ENCODE measurements at regions not wholly inside any gene's neighbourhood (a gene's known extent, or its start where the extent isn't known, plus 50 kb on each side); places are given as distances from the start of the nearest gene placed in this dataset.

- H3K9me3 ChIP-seq: no peaks in the 10 kb centered on the region
- H3K4me1 ChIP-seq: no peaks in the 10 kb centered on the region
- no peaks in the 10 kb centered on the region for H3K27me3 ChIP-seq
- intact Hi-C loops (cut with DNase I; ENCODE audit: low total_unique reads) (no loop called here), in situ Hi-C loops (cut with MboI; ENCODE audit: low pct_ligation_motif_present in 1 of 4, low pct_unique_long_range_greater_than_20kb in 1 of 4, low sequenced_read_pairs in 3 of 4) (no loop called here)
- no peak for DNase-seq
- no peak for TF ChIP-seq POLR2A (IDR thresholded peaks at IDR 0.05)
- 62 to 85% methylated on average over 3 to 4 of the region's 4 CpGs for WGBS, 2 donors (ENCODE audit: low coverage in 1 of 2)
- no peaks in the 10 kb centered on the region for H3K36me3 ChIP-seq
- H3K4me3 ChIP-seq: no peak overlapping the region
- no peak overlapping the region for H3K27ac ChIP-seq
Observed at GRCh38 chr16:7200320-7200719, 132.3 kb upstream of the RBFOX1 start.

- intact Hi-C loops (cut with DNase I; ENCODE audit: low total_unique reads): no loop called here
- H3K27ac ChIP-seq: no peak overlapping the region
- 61 to 86% methylated on average over 3 to 4 of the region's 4 CpGs for WGBS, 2 donors (ENCODE audit: low coverage in 1 of 2)
Observed at GRCh38 chr16:7185689-7186088, 147.0 kb upstream of the RBFOX1 start.

GRCh38 chr16:7185165-7185564 lies 147.5 kb upstream of the RBFOX1 start:
- Histone ChIP-seq H3K4me1 (no peaks in the 10 kb centered on the region), H3K27me3 (no peaks in the 10 kb centered on the region), H3K9me3 (no peaks in the 10 kb centered on the region), H3K4me3 (no peak overlapping the region), H3K36me3 (no peaks in the 10 kb centered on the region), H3K27ac (no peak overlapping the region)
- DNase-seq: no peak
- TF ChIP-seq EP300 (IDR thresholded peaks at IDR 0.05; ENCODE audit: low read depth) (no peak), POLR2A (IDR thresholded peaks at IDR 0.05) (no peak), CTCF (IDR thresholded peaks at IDR 0.05) (no peak), POLR2AphosphoS5 (IDR thresholded peaks at IDR 0.05) (no peak)
- in situ Hi-C loops (cut with MboI; ENCODE audit: low pct_ligation_motif_present in 1 of 4, low pct_unique_long_range_greater_than_20kb in 1 of 4, low sequenced_read_pairs in 3 of 4): no loop called here
- WGBS, 2 donors (ENCODE audit: low coverage in 1 of 2): 62 to 70% methylated on average over 3 of the region's 3 CpGs
- intact Hi-C loops (cut with DNase I; ENCODE audit: low total_unique reads): no loop called here

More at GRCh38 chr16:7185689-7186088, 147.0 kb upstream of the RBFOX1 start:
- no peaks in the 10 kb centered on the region for H3K9me3 ChIP-seq
- no peaks in the 10 kb centered on the region for H3K27me3 ChIP-seq
- no peak overlapping the region for H3K4me3 ChIP-seq
- no peak for DNase-seq
- in situ Hi-C loops (cut with MboI; ENCODE audit: low pct_ligation_motif_present in 1 of 4, low pct_unique_long_range_greater_than_20kb in 1 of 4, low sequenced_read_pairs in 3 of 4): no loop called here
- no peaks in the 10 kb centered on the region for H3K36me3 ChIP-seq
- no peak for TF ChIP-seq CTCF (IDR thresholded peaks at IDR 0.05)
- TF ChIP-seq POLR2AphosphoS5 (IDR thresholded peaks at IDR 0.05): no peak
- TF ChIP-seq POLR2A (IDR thresholded peaks at IDR 0.05): no peak
- no peak for TF ChIP-seq EP300 (IDR thresholded peaks at IDR 0.05; ENCODE audit: low read depth)
- H3K4me1 ChIP-seq: no peaks in the 10 kb centered on the region

- H3K9me3 ChIP-seq: no peaks in the 10 kb centered on the region
- H3K4me3 ChIP-seq: no peak overlapping the region
- no peak overlapping the region for H3K27ac ChIP-seq
- H3K4me1 ChIP-seq: no peaks in the 10 kb centered on the region
- TF ChIP-seq EP300 (IDR thresholded peaks at IDR 0.05; ENCODE audit: low read depth) (no peak), POLR2A (IDR thresholded peaks at IDR 0.05) (no peak), POLR2AphosphoS5 (IDR thresholded peaks at IDR 0.05) (no peak), CTCF (IDR thresholded peaks at IDR 0.05) (no peak)
- no peaks in the 10 kb centered on the region for H3K27me3 ChIP-seq
- WGBS, 2 donors (ENCODE audit: low coverage in 1 of 2): 86 to 88% methylated on average over 2 to 3 of the region's 3 CpGs
- in situ Hi-C loops (cut with MboI; ENCODE audit: low pct_ligation_motif_present in 1 of 4, low pct_unique_long_range_greater_than_20kb in 1 of 4, low sequenced_read_pairs in 3 of 4): no loop called here
- DNase-seq: no peak
- H3K36me3 ChIP-seq: no peaks in the 10 kb centered on the region
- intact Hi-C loops (cut with DNase I; ENCODE audit: low total_unique reads): no loop called here
Observed at GRCh38 chr16:7183768-7184167, 148.9 kb upstream of the RBFOX1 start.

GRCh38 chr16:7182510-7183109 lies 150.0 kb upstream of the RBFOX1 start:
- no peaks in the 10 kb centered on the region for H3K4me1 ChIP-seq
- WGBS, 2 donors (ENCODE audit: low coverage in 1 of 2): 50 to 61% methylated on average over 3 of the region's 3 CpGs
- TF ChIP-seq EP300 (IDR thresholded peaks at IDR 0.05; ENCODE audit: low read depth): no peak
- no peak for TF ChIP-seq POLR2A (IDR thresholded peaks at IDR 0.05)
- TF ChIP-seq CTCF (IDR thresholded peaks at IDR 0.05): no peak
- no peak for TF ChIP-seq POLR2AphosphoS5 (IDR thresholded peaks at IDR 0.05)
- no peak overlapping the region for H3K4me3 ChIP-seq
- DNase-seq: no peak
- H3K27ac ChIP-seq: no peak overlapping the region
- no peaks in the 10 kb centered on the region for H3K9me3 ChIP-seq
- H3K27me3 ChIP-seq: no peaks in the 10 kb centered on the region
- in situ Hi-C loops (cut with MboI; ENCODE audit: low pct_ligation_motif_present in 1 of 4, low pct_unique_long_range_greater_than_20kb in 1 of 4, low sequenced_read_pairs in 3 of 4) (no loop called here), intact Hi-C loops (cut with DNase I; ENCODE audit: low total_unique reads) (no loop called here)
- no peaks in the 10 kb centered on the region for H3K36me3 ChIP-seq

Data from transverse colon (tissue), 4 donors.